Neuronal stem cell (in vitro differentiated cells): ENCODE measurements at regions not wholly inside any gene's neighbourhood (a gene's known extent, or its start where the extent isn't known, plus 50 kb on each side); places are given as distances from the start of the nearest gene placed in this dataset.

ENCODE experiments used
- DNase-seq: peaks from one replicate; pipeline ENCODE4 v3.0.0-alpha.2; 2013; ENCODE audit warnings: low spot score
- H2AFZ ChIP-seq: one replicate; pipeline ENCODE4 v1.6.1; 2013; ENCODE audit warnings: mild to moderate bottlenecking, low read length, inconsistent platforms
- H2AK5ac ChIP-seq: 2 replicates; pipeline ENCODE4 v1.6.1; 2013; ENCODE audit warnings: low read depth, mild to moderate bottlenecking, inconsistent platforms, low read length, moderate library complexity, mixed read lengths
- H2BK120ac ChIP-seq: 2 replicates; pipeline ENCODE4 v1.6.1; 2013; ENCODE audit warnings: low read depth, mild to moderate bottlenecking, inconsistent platforms, low read length, moderate library complexity, mixed read lengths
- H2BK12ac ChIP-seq: one replicate; pipeline ENCODE4 v1.6.1; 2013; ENCODE audit warnings: low read length, inconsistent platforms
- H2BK15ac ChIP-seq: 2 replicates; pipeline ENCODE4 v1.6.1; 2013; ENCODE audit warnings: mild to moderate bottlenecking, low read length, inconsistent platforms, mixed read lengths
- H2BK5ac ChIP-seq: one replicate; pipeline ENCODE4 v1.6.1; 2013; ENCODE audit warnings: inconsistent platforms, mild to moderate bottlenecking, low read length, moderate library complexity
- H3K14ac ChIP-seq: one replicate; pipeline ENCODE4 v1.6.1; 2013; ENCODE audit warnings: low read length, inconsistent platforms
- H3K18ac ChIP-seq: 2 replicates; pipeline ENCODE4 v1.6.1; 2013; ENCODE audit warnings: low read length, inconsistent platforms
- H3K23ac ChIP-seq: 2 replicates; pipeline ENCODE4 v1.6.1; 2013; ENCODE audit warnings: low read depth, mild to moderate bottlenecking, mixed read lengths, low read length, inconsistent platforms; ENCODE audit not compliant: poor library complexity
- H3K27ac ChIP-seq: replicated peaks from 3 replicates; pipeline ENCODE4 v1.5.1; 2013; ENCODE audit warnings: low read length, inconsistent platforms
- H3K27me3 ChIP-seq, 3 experiments: 2 replicates each; pipeline ENCODE4 v1.6.1; 2013; ENCODE audit warnings: low read length in 3 of 3, mild to moderate bottlenecking in 2 of 3, inconsistent platforms in 1 of 3, low read depth in 1 of 3, mixed read lengths in 1 of 3, moderate library complexity in 1 of 3; ENCODE audit not compliant: control insufficient read depth in 3 of 3, insufficient read depth in 3 of 3
- H3K36me3 ChIP-seq, 2 donors: replicated peaks in 1 of 2; 2 replicates each; pipeline ENCODE4 v1.6.1; 2013; ENCODE audit warnings: low read length in 2 of 2; ENCODE audit not compliant: control insufficient read depth in 2 of 2, insufficient read depth in 2 of 2
- H3K4ac ChIP-seq: 2 replicates; pipeline ENCODE4 v1.6.1; 2013; ENCODE audit warnings: inconsistent platforms, mild to moderate bottlenecking, low read length, moderate library complexity
- H3K4me1 ChIP-seq, 2 donors: 1 replicate in 1 of 2; 2 replicates in 1 of 2; pipeline ENCODE4 v1.6.1; 2013; ENCODE audit warnings: low read length in 2 of 2, low read depth in 1 of 2; ENCODE audit not compliant: control insufficient read depth in 2 of 2, insufficient read depth in 1 of 2
- H3K4me2 ChIP-seq: one replicate; pipeline ENCODE4 v1.6.1; 2013; ENCODE audit warnings: mild to moderate bottlenecking, low read length, inconsistent platforms; ENCODE audit not compliant: insufficient read depth, poor library complexity, severe bottlenecking
- H3K4me3 ChIP-seq, 2 donors: 2 replicates each; pipeline ENCODE4 v1.5.1; 2013; ENCODE audit warnings: low read length in 2 of 2, mild to moderate bottlenecking in 2 of 2, inconsistent platforms in 1 of 2, moderate library complexity in 1 of 2
- H3K79me1 ChIP-seq: one replicate; pipeline ENCODE4 v1.6.1; 2013; ENCODE audit warnings: low read depth, mild to moderate bottlenecking, inconsistent platforms, low read length, moderate library complexity
- H3K9ac ChIP-seq: one replicate; pipeline ENCODE4 v1.6.1; 2013; ENCODE audit warnings: mild to moderate bottlenecking, low read depth, low read length, inconsistent platforms; ENCODE audit not compliant: poor library complexity
- H3K9me3 ChIP-seq, 2 donors: replicated peaks in 1 of 2; 2 replicates each; pipeline versions ENCODE3 to v1.6.1; 2013; ENCODE audit warnings: low read length in 2 of 2, mild to moderate bottlenecking in 2 of 2, inconsistent platforms in 1 of 2, low read depth in 1 of 2, mixed read lengths in 1 of 2, moderate library complexity in 1 of 2; ENCODE audit not compliant: control insufficient read depth in 2 of 2, insufficient read depth in 1 of 2
- H4K8ac ChIP-seq: one replicate; pipeline ENCODE4 v1.6.1; 2013; ENCODE audit warnings: low read depth, mild to moderate bottlenecking, inconsistent platforms, low read length, moderate library complexity
- H4K91ac ChIP-seq: one replicate; pipeline ENCODE4 v1.6.1; 2013; ENCODE audit warnings: low read length, low read depth, mild to moderate bottlenecking, inconsistent platforms; ENCODE audit not compliant: poor library complexity
- WGBS, 2 donors: extraction: QIAGEN DNeasy Blood & Tissue Kit; methylation state at CpG; one replicate each; pipeline ENCODE4 v1.1.7; 2013; ENCODE audit warnings: missing lambda C conversion rate in 2 of 2, mixed read lengths in 1 of 2; ENCODE audit not compliant: insufficient read length in 2 of 2, insufficient replicate concordance in 1 of 2; ENCODE audit errors: extremely low coverage in 2 of 2; 5-methylcytosine and 5-hydroxymethylcytosine counted together

GRCh38 chr7:97659363-97660045 lies 72.4 kb upstream of the TAC1 start:
- Histone ChIP-seq H3K36me3 (no peaks in the 10 kb centered on the region), H3K27me3 (peaks cover 0 to 4% (median 0%) of the 10 kb centered on the region in 3 experiments), H3K9me3 (no peaks in the 10 kb centered on the region), H3K27ac (no peak overlapping the region), H3K23ac (no peak overlapping the region), H3K9ac (no peak overlapping the region), H3K18ac (no peak overlapping the region), H4K91ac (no peak overlapping the region), H2BK120ac (no peak overlapping the region), H2AK5ac (no peak overlapping the region), H3K4me1 (no peaks in the 10 kb centered on the region), H3K79me1 (no peaks in the 10 kb centered on the region), H2AFZ (no peak overlapping the region), H3K14ac (no peak overlapping the region), H3K4ac (no peak overlapping the region), H2BK5ac (no peak overlapping the region), H4K8ac (no peak overlapping the region), H2BK12ac (no peak overlapping the region), H3K4me2 (no peak overlapping the region), H2BK15ac (no peak overlapping the region), H3K4me3 (no peak overlapping the region)
- no peak for DNase-seq
- no CpG with 5 or more reads among the region's 3 CpGs for WGBS, 2 donors

DNA sequence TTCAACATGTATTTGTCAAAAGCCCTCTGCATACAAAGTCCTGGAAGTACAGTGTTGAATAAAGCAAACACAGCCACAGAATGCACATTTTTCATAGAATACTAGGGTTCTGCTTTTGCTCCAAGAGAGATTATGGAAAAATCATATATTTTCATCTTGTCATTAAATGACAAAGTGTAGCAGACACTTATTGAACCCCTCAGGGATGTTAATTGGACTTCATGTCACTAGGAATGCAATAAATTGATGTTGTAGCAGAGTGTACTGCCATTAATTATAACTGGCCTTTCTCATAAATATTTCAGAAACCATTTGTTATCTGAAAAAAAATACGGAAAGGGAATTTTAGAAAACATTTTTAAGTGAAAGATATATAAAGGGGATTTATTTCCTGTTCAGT lies 64.5 kb upstream of the TAC1 start:
- whole genome bisulfite sequencing, 2 donors, result no CpG with 5 or more reads among the region's 1 CpG
- no peaks in the 10 kb centered on the region for H3K79me1 ChIP-seq
- H2AFZ ChIP-seq, result no peak overlapping the region
- DNase-seq, result no peak
- no peak overlapping the region for H2BK15ac ChIP-seq
- H4K8ac ChIP-seq, result no peak overlapping the region
- no peak overlapping the region for H3K27ac ChIP-seq
- no peak overlapping the region for H2BK5ac ChIP-seq
- no peak overlapping the region for H2BK120ac ChIP-seq
- no peak overlapping the region for H2BK12ac ChIP-seq
- no peak overlapping the region for H3K9ac ChIP-seq
- H3K4me1 ChIP-seq, result peaks cover 0 to 2% of the 10 kb centered on the region in 2 donors
- no peaks in the 10 kb centered on the region for H3K9me3 ChIP-seq
- no peak overlapping the region for H3K18ac ChIP-seq
- no peak overlapping the region for H3K4me3 ChIP-seq
- H3K23ac ChIP-seq, result no peak overlapping the region
- H3K27me3 ChIP-seq, result peaks cover 0 to 3% (median 0%) of the 10 kb centered on the region in 3 experiments
- H3K4me2 ChIP-seq, result no peak overlapping the region
- no peak overlapping the region for H2AK5ac ChIP-seq
- no peak overlapping the region for H4K91ac ChIP-seq
- no peak overlapping the region for H3K4ac ChIP-seq
- no peaks in the 10 kb centered on the region for H3K36me3 ChIP-seq
- H3K14ac ChIP-seq, result no peak overlapping the region

GRCh38 chr7:97671571-97671970 lies 60.3 kb upstream of the TAC1 start:
- H3K27me3 ChIP-seq, result peaks cover 0 to 3% (median 0%) of the 10 kb centered on the region in 3 experiments
- no peak overlapping the region for H3K4me2 ChIP-seq
- no peak overlapping the region for H2BK12ac ChIP-seq
- no peak overlapping the region for H2BK15ac ChIP-seq
- no peaks in the 10 kb centered on the region for H3K9me3 ChIP-seq
- H2AFZ ChIP-seq, result no peak overlapping the region
- no peak overlapping the region for H4K91ac ChIP-seq
- no peak for DNase-seq
- no peak overlapping the region for H2AK5ac ChIP-seq
- no peak overlapping the region for H4K8ac ChIP-seq
- H3K36me3 ChIP-seq, result no peaks in the 10 kb centered on the region
- no peak overlapping the region for H2BK5ac ChIP-seq
- H3K9ac ChIP-seq, result no peak overlapping the region
- no peak overlapping the region for H3K23ac ChIP-seq
- no peak overlapping the region for H3K27ac ChIP-seq
- no peak overlapping the region for H3K14ac ChIP-seq
- peaks cover 0 to 2% of the 10 kb centered on the region in 2 donors for H3K4me1 ChIP-seq
- no peak overlapping the region for H3K4me3 ChIP-seq
- no peak overlapping the region for H3K4ac ChIP-seq
- no peak overlapping the region for H2BK120ac ChIP-seq
- no peaks in the 10 kb centered on the region for H3K79me1 ChIP-seq
- H3K18ac ChIP-seq, result no peak overlapping the region

- no peak overlapping the region for H3K18ac ChIP-seq
- no peak overlapping the region for H4K8ac ChIP-seq
- H3K4me1 ChIP-seq, result no peaks in the 10 kb centered on the region
- no peak overlapping the region for H3K4me2 ChIP-seq
- H4K91ac ChIP-seq, result no peak overlapping the region
- no peak overlapping the region for H2AK5ac ChIP-seq
- H2BK12ac ChIP-seq, result no peak overlapping the region
- H3K27ac ChIP-seq, result no peak overlapping the region
- no peaks in the 10 kb centered on the region for H3K36me3 ChIP-seq
- H3K27me3 ChIP-seq, result no peaks in the 10 kb centered on the region
- no peak overlapping the region for H3K9ac ChIP-seq
- no peak overlapping the region for H2BK120ac ChIP-seq
- no peak overlapping the region for H3K4me3 ChIP-seq
- no peak overlapping the region for H2BK15ac ChIP-seq
- no peak overlapping the region for H2BK5ac ChIP-seq
- DNase-seq, result no peak
- no peak overlapping the region for H3K23ac ChIP-seq
- H3K79me1 ChIP-seq, result no peaks in the 10 kb centered on the region
- H3K14ac ChIP-seq, result no peak overlapping the region
- no CpG with 5 or more reads among the region's 1 CpG for WGBS, 2 donors
- no peak overlapping the region for H2AFZ ChIP-seq
- H3K9me3 ChIP-seq, result no peaks in the 10 kb centered on the region
- H3K4ac ChIP-seq, result no peak overlapping the region
These were observed 51.3 kb upstream of the TAC1 start for GRCh38 chr7:97680622-97681021.
